ENCODE measurements at regions not wholly inside any gene's neighbourhood (a gene's known extent, or its start where the extent isn't known, plus 50 kb on each side); places are given as distances from the start of the nearest gene placed in this dataset.

GRCh38 chr16:6932871-6933385, 399.7 kb upstream of the RBFOX1 start:
- DNase-seq (ENCODE audit: low read depth in 2 of 2), result no peak

GRCh38 chr16:6929868-6930267, 402.8 kb upstream of the RBFOX1 start:
- no peak for DNase-seq (ENCODE audit: low read depth in 2 of 2)

- no peak for DNase-seq (ENCODE audit: low read depth in 2 of 2)
These were observed 405.9 kb upstream of the RBFOX1 start for GRCh38 chr16:6926762-6927161.

DNA sequence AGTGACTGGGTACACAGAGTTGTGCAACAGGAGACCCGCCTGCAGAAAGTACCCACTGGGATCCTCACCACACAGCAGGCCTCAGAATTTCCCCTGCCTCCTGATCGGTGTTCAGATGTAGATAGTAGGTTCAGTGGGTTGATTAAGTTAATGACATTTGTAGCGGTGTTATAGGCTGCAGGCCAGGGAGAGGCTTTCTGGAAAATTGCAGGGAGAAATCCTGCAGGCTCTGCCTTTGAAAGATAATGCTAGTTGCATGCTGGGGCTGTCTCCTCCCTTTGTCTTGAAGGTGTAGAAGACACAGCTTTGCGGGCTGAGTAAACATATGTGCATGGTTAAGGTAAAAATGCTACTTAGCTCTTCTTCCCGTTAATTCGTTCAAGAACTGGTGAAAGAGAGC, 406.3 kb upstream of the RBFOX1 start:
- no peak for DNase-seq (ENCODE audit: low read depth in 2 of 2)

DNA sequence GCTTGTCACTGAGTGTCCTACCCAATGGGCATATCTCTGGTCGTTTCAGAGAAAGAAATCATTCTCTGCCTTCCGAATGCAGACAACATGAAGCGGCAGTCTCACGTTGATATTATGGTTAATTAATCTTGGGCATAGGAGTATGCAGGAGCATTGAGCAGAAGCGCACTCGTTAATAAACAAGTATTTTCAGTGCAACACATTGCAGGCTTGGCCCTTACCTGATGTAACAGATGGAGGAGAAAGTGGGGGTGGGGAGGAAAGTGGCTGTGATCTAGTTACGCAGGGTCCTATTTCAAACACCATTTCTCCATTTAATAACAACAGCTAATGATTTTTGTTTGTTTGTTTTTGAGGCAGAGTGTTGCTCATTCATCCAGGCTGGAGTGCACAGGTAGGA, 414.0 kb upstream of the RBFOX1 start:
- DNase-seq (ENCODE audit: low read depth in 2 of 2), result no peak

DNA sequence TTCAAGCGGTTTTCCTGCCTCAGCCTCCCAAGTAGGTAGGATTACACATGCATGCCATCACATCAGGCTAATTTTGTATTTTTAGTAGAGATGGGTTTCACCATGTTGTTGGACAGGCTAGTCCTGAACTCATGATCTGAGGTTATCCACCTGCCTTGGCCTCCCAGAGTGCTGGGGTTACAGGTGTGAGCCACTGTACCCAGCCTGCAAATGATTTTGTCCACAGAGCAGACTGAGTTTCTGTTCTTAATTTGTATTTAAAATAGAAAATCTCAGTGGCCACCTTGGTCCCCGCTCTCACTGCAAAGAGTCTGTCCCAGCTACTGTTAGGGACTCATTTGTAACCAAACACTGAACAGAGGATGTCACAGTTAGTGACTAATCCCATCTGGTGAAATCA, 415.7 kb upstream of the RBFOX1 start:
- DNase-seq (ENCODE audit: low read depth in 2 of 2), result no peak

GRCh38 chr16:6913566-6913965, 419.1 kb upstream of the RBFOX1 start:
- no peak for DNase-seq (ENCODE audit: low read depth in 2 of 2)

- DNase-seq (ENCODE audit: low read depth in 2 of 2), result no peak
These were observed 422.3 kb upstream of the RBFOX1 start for GRCh38 chr16:6910301-6910700.

- no peak for DNase-seq (ENCODE audit: low read depth in 2 of 2)
These were observed 427.0 kb upstream of the RBFOX1 start for GRCh38 chr16:6905601-6906000.

DNA sequence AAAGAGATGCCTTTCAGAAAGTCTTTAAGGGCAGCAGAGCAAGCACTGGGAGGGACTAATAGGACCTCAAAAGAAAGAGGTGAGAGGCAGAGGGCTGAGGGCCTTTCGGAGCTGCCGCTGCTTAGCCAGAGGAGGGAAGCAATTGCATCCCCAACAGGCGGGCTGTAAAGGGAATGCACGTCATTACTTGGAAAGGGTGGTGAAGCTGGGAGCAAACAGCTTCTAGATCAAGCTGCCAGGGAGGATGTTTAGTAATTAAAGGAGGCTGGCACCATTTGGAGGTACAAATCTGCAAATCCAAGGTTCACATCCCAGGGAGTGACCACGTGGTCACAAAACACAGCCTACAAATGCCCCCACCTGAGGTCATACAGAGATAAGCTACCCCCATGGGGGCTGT, 429.0 kb upstream of the RBFOX1 start:
- no peak for DNase-seq (ENCODE audit: low read depth in 2 of 2)

GRCh38 chr16:6898896-6899295, 433.7 kb upstream of the RBFOX1 start:
- no peak for DNase-seq (ENCODE audit: low read depth in 2 of 2)

- DNase-seq (ENCODE audit: low read depth in 2 of 2), result no peak
These were observed 434.7 kb upstream of the RBFOX1 start for GRCh38 chr16:6897876-6898485.

GRCh38 chr16:6892966-6893365, 439.7 kb upstream of the RBFOX1 start:
- DNase-seq (ENCODE audit: low read depth in 2 of 2), result no peak

DNA sequence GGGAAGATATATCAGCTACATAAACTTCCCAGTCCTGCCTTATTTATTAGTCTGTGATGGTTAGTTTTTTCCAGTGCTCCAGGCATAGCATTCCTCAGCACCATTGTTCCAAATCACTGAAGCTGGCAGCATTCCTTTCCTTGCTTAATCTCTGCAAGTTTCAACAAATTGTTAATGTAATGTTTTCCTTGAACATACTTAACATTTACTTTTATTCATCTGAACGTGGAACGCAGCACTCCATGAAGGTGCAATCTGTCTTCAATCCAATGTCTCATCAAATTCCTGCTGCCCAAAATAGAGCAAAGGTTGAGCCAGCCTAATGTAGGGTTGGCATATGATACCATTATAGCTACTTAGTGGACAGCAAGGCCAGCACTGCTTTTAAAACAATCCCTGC, 441.1 kb upstream of the RBFOX1 start:
- DNase-seq (ENCODE audit: low read depth in 2 of 2), result no peak

- no peak for DNase-seq (ENCODE audit: low read depth in 2 of 2)
These were observed 444.1 kb upstream of the RBFOX1 start for GRCh38 chr16:6888531-6888930.

DNA sequence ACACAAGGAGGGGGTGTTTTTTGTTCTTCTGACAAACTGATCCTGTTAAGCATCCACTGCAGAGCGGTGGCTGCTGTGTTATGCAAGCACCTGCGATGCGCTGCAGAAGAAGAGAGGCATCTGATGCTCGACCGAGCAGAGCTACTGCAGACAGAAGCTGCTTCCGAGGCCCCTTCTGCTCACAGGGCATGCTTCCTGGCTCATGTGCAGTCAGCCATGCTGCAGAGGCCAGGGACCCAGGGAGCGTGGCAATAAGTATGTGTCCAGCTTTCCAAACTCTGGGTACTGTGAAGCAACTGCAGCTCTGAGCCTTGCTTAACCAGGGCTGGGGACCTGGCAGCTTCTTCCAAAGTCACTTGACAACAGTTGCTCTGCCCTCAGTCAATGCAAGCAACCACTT, 448.6 kb upstream of the RBFOX1 start:
- no peak for DNase-seq (ENCODE audit: low read depth in 2 of 2)

- DNase-seq (ENCODE audit: low read depth in 2 of 2), result no peak
These were observed 452.4 kb upstream of the RBFOX1 start for GRCh38 chr16:6880263-6880662.

GRCh38 chr16:6864671-6865070, 468.0 kb upstream of the RBFOX1 start:
- no peak for DNase-seq (ENCODE audit: low read depth in 2 of 2)

- no peak for DNase-seq (ENCODE audit: low read depth in 2 of 2)
These were observed 468.4 kb upstream of the RBFOX1 start for GRCh38 chr16:6864244-6864643.

GRCh38 chr16:6863135-6863534, 469.5 kb upstream of the RBFOX1 start:
- DNase-seq (ENCODE audit: low read depth in 2 of 2), result no peak

- no peak for DNase-seq (ENCODE audit: low read depth in 2 of 2)
These were observed 470.7 kb upstream of the RBFOX1 start for GRCh38 chr16:6861815-6862477.

- DNase-seq (ENCODE audit: low read depth in 2 of 2), result no peak
These were observed 471.4 kb upstream of the RBFOX1 start for GRCh38 chr16:6861135-6861814.

DNA sequence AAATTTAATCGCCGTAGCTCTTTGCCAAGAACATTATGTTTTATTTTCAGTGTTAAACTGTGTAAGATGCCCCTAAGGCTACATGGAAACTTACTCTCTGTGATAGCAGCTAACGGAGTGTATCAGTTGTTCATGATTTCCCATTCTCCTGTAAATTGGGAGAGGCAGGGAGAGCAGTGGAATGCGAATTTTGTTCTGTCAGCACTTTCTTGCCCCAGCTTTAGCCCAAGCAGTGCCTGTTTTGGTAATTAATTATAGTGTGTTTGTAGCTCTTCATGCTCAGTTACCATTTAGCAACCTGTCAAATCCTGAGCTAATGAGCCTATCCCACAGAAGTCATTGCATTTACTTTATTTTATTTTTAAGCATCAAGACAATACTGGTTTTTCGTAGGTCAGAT, 475.1 kb upstream of the RBFOX1 start:
- no peak for DNase-seq (ENCODE audit: low read depth in 2 of 2)

All from fibroblast of skin of left biceps (primary cell).